Esophagus squamous epithelium (tissue), 4 donors: ENCODE measurements at regions not wholly inside any gene's neighbourhood (a gene's known extent, or its start where the extent isn't known, plus 50 kb on each side); places are given as distances from the start of the nearest gene placed in this dataset.

Source experiments
- CTCF ChIP-seq, 6 experiments: fragments of 450-650 bp in 4 of 6; fragments of 200-600 bp in 2 of 6; sonication (generic) in 2 of 6; IDR thresholded peaks; one replicate each; pipeline ENCODE4 v1.5.1; 2016 to 2019; ENCODE audit warnings: antibody characterized with exemption in 6 of 6, mild to moderate bottlenecking in 4 of 6, moderate library complexity in 4 of 6
- POLR2A ChIP-seq, 4 donors: fragments of 450-650 bp; IDR thresholded peaks; one replicate each; pipeline ENCODE4 v1.6.1; 2017; ENCODE audit warnings: antibody characterized with exemption in 4 of 4, mild to moderate bottlenecking in 4 of 4, moderate library complexity in 3 of 4

DNA sequence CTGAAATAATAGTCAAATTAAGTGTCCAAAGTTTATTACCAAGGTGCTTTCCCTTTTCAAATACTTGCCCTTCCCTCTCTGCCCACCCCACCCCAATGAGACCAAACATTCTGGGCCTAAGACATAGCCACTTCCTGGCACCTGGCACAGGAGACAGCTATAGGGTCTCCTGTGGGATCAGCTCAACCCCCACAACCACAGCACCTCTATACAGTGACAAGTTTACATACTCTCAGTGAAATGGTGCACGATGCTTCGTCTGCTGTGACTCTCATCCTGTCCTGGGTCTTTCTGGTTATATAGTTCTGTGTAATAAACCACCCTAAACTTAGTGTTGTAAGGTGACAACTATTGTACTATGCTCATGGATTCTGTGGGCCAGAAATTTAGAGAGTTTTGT lies 466.2 kb downstream of the FBXO15 start:
- no peak for TF ChIP-seq CTCF (IDR thresholded peaks at IDR 0.05)
- no peak for TF ChIP-seq POLR2A (IDR thresholded peaks at IDR 0.05)
